H9 (cell line): ENCODE measurements at regions not wholly inside any gene's neighbourhood (a gene's known extent, or its start where the extent isn't known, plus 50 kb on each side); places are given as distances from the start of the nearest gene placed in this dataset.

Experiments used
- DNase-seq: peaks from one replicate; pipeline ENCODE4 v3.0.0-alpha.2; 2017
- H2AFZ ChIP-seq: one replicate; pipeline ENCODE4 v1.6.1; 2013; ENCODE audit warnings: mild to moderate bottlenecking, low read length, control low read depth, moderate library complexity
- H2AK5ac ChIP-seq: 2 replicates; pipeline ENCODE4 v1.6.1; 2013; ENCODE audit warnings: low read length, control low read depth, mixed read lengths; ENCODE audit not compliant: insufficient read length
- H2BK120ac ChIP-seq: one replicate; pipeline ENCODE4 v1.6.1; 2013; ENCODE audit warnings: low read depth, mild to moderate bottlenecking, low read length, control low read depth, inconsistent platforms; ENCODE audit not compliant: poor library complexity, severe bottlenecking
- H2BK12ac ChIP-seq: 2 replicates; pipeline ENCODE4 v1.6.1; 2013; ENCODE audit warnings: low read length, control low read depth, mixed read lengths, low read depth; ENCODE audit not compliant: insufficient read length
- H2BK15ac ChIP-seq: 2 replicates; pipeline ENCODE4 v1.6.1; 2013; ENCODE audit warnings: low read depth, low read length, control low read depth
- H2BK20ac ChIP-seq: one replicate; pipeline ENCODE4 v1.6.1; 2013; ENCODE audit warnings: low read depth, mild to moderate bottlenecking, low read length, control low read depth, inconsistent platforms; ENCODE audit not compliant: poor library complexity, severe bottlenecking
- H2BK5ac ChIP-seq: 2 replicates; pipeline ENCODE4 v1.6.1; 2013; ENCODE audit warnings: low read length, control low read depth, mixed read lengths; ENCODE audit not compliant: insufficient read length
- H3K14ac ChIP-seq: 2 replicates; pipeline ENCODE4 v1.6.1; 2013; ENCODE audit warnings: low read length, control low read depth; ENCODE audit not compliant: insufficient read depth
- H3K18ac ChIP-seq: 2 replicates; pipeline ENCODE4 v1.6.1; 2013; ENCODE audit warnings: low read depth, mild to moderate bottlenecking, mixed read lengths, low read length, control low read depth; ENCODE audit not compliant: insufficient read length
- H3K23ac ChIP-seq: 2 replicates; pipeline ENCODE4 v1.6.1; 2013; ENCODE audit warnings: low read length, control low read depth, mixed read lengths, low read depth; ENCODE audit not compliant: insufficient read length
- H3K23me2 ChIP-seq: 2 replicates; pipeline ENCODE4 v1.6.1; 2013; ENCODE audit warnings: low read depth, mild to moderate bottlenecking, mixed read lengths, low read length, control low read depth; ENCODE audit not compliant: insufficient read length, poor library complexity, severe bottlenecking
- H3K27ac ChIP-seq: 2 replicates; pipeline ENCODE4 v1.5.1; 2013; ENCODE audit warnings: low read length, control low read depth, mixed read lengths, low read depth; ENCODE audit not compliant: insufficient read length
- H3K27me3 ChIP-seq: 2 replicates; pipeline ENCODE4 v1.6.1; 2013; ENCODE audit warnings: low read length, control low read depth, inconsistent platforms; ENCODE audit not compliant: insufficient read depth
- H3K4ac ChIP-seq: 2 replicates; pipeline ENCODE4 v1.6.1; 2013; ENCODE audit warnings: low read depth, mild to moderate bottlenecking, control low read depth, inconsistent platforms, low read length, moderate library complexity
- H3K4me1 ChIP-seq: 2 replicates; pipeline ENCODE4 v1.6.1; 2013; ENCODE audit warnings: low read length, control low read depth, inconsistent platforms; ENCODE audit not compliant: insufficient read depth
- H3K4me2 ChIP-seq: 2 replicates; pipeline ENCODE4 v1.6.1; 2013; ENCODE audit warnings: low read length, control low read depth, mixed read lengths; ENCODE audit not compliant: insufficient read length, insufficient read depth
- H3K56ac ChIP-seq: 2 replicates; pipeline ENCODE4 v1.6.1; 2013; ENCODE audit warnings: low read depth, mild to moderate bottlenecking, mixed read lengths, low read length, control low read depth; ENCODE audit not compliant: insufficient read length
- H3K79me1 ChIP-seq: 2 replicates; pipeline ENCODE4 v1.6.1; 2013; ENCODE audit warnings: low read depth, mild to moderate bottlenecking, moderate library complexity, low read length, control low read depth, inconsistent platforms; ENCODE audit not compliant: insufficient read depth, poor library complexity, severe bottlenecking
- H3K79me2 ChIP-seq: 2 replicates; pipeline ENCODE4 v1.6.1; 2013; ENCODE audit warnings: low read length, control low read depth, inconsistent platforms; ENCODE audit not compliant: insufficient read depth
- H3K9ac ChIP-seq: 2 replicates; pipeline ENCODE4 v1.6.1; 2013; ENCODE audit warnings: low read length, control low read depth, mixed read lengths; ENCODE audit not compliant: insufficient read length; ENCODE audit errors: extremely low read depth
- H3K9me3 ChIP-seq: one replicate; pipeline ENCODE4 v1.6.1; 2013; ENCODE audit warnings: low read depth, low read length, inconsistent platforms; ENCODE audit not compliant: control insufficient read depth
- H3T11ph ChIP-seq: one replicate; pipeline ENCODE4 v1.6.1; 2013; ENCODE audit warnings: mild to moderate bottlenecking, low read length, control low read depth, inconsistent platforms
- H4K20me1 ChIP-seq: one replicate; pipeline ENCODE4 v1.6.1; 2013; ENCODE audit not compliant: control insufficient read depth, insufficient read length, insufficient read depth
- H4K5ac ChIP-seq: 2 replicates; pipeline ENCODE4 v1.6.1; 2013; ENCODE audit warnings: low read depth, mild to moderate bottlenecking, mixed read lengths, low read length, control low read depth; ENCODE audit not compliant: insufficient read length
- H4K8ac ChIP-seq: replicated peaks from 2 replicates; pipeline ENCODE4 v1.6.1; 2013; ENCODE audit warnings: low read length, control low read depth, mixed read lengths, low read depth; ENCODE audit not compliant: insufficient read length
- H4K91ac ChIP-seq: 2 replicates; pipeline ENCODE4 v1.6.1; 2013; ENCODE audit warnings: low read depth, mild to moderate bottlenecking, moderate library complexity, mixed read lengths, low read length, control low read depth; ENCODE audit not compliant: insufficient read length
- H3K27ac Mint-ChIP-seq, 3 experiments: 2 replicates in 2 of 3; 3 replicates in 1 of 3; pipeline ENCODE4 v1.8.0; 2020 to 2021; ENCODE audit warnings: mixed read lengths in 3 of 3, mild to moderate bottlenecking in 1 of 3, moderate library complexity in 1 of 3
- H3K27me3 Mint-ChIP-seq: 2 replicates; pipeline ENCODE4 v1.8.0; 2021; ENCODE audit warnings: low read depth, mild to moderate bottlenecking, moderate library complexity, mixed read lengths
- H3K36me3 Mint-ChIP-seq, 3 experiments: 2 replicates in 2 of 3; 3 replicates in 1 of 3; pipeline ENCODE4 v1.8.0; 2020 to 2021; ENCODE audit warnings: low read depth in 3 of 3, mixed read lengths in 3 of 3; ENCODE audit not compliant: insufficient read depth in 1 of 3
- H3K4me1 Mint-ChIP-seq, 2 experiments: 2 replicates each; pipeline ENCODE4 v1.8.0; 2020; ENCODE audit warnings: mixed read lengths in 2 of 2
- H3K4me3 Mint-ChIP-seq, 2 experiments: 2 replicates in 1 of 2; 3 replicates in 1 of 2; pipeline ENCODE4 v1.8.0; 2020 to 2021; ENCODE audit warnings: mild to moderate bottlenecking in 2 of 2, mixed read lengths in 2 of 2, moderate library complexity in 1 of 2
- H3K9me3 Mint-ChIP-seq, 2 experiments: 2 replicates in 1 of 2; 3 replicates in 1 of 2; pipeline ENCODE4 v1.8.0; 2020; ENCODE audit warnings: mild to moderate bottlenecking in 2 of 2, mixed read lengths in 2 of 2, moderate library complexity in 1 of 2
- WGBS: extraction: QIAGEN DNeasy Blood & Tissue Kit; methylation state at CpG from one replicate; pipeline ENCODE4 v1.1.7; 2013; ENCODE audit warnings: missing lambda C conversion rate, low lambda C conversion rate, mixed read lengths; ENCODE audit not compliant: insufficient read length; ENCODE audit errors: extremely low coverage; 5-methylcytosine and 5-hydroxymethylcytosine counted together
- TF ChIP-seq, protein P1 (sequence below): fragments of 200-600 bp; sonication (generic); conservative IDR thresholded peaks from 3 replicates; pipeline ENCODE4 v1.8.0; 2021; ENCODE audit warnings: antibody characterized with exemption, mild to moderate bottlenecking

DNA sequence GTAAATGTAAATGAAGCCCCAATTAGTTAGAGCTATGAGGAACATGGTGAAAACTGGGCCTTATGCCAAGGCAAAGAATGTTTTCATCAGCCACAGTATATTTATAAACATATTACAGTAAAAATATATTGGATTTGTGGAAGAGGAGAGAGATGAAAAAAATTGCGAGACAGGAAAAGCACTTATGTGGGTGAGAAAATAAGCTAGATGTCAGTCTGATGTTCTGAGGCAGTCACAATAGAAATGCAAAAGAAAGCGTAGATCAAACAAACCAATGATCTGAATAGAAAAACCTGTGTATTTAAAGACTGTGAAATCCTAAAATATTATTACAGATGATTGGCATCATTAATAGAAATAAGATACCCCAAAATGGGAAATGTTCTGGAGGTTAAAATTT, 1332.5 kb downstream of the SLITRK5 start:
- Histone ChIP-seq H4K8ac (no peak overlapping the region), H3K9ac (no peak overlapping the region), H3K27me3 (no peaks in the 10 kb centered on the region), H2BK12ac (no peak overlapping the region), H2BK20ac (no peak overlapping the region), H3K4me2 (no peak overlapping the region), H2BK15ac (no peak overlapping the region), H3K9me3 (no peaks in the 10 kb centered on the region), H4K20me1 (no peaks in the 10 kb centered on the region), H3K14ac (no peak overlapping the region), H3K56ac (no peak overlapping the region), H4K91ac (no peak overlapping the region), H3K79me2 (no peaks in the 10 kb centered on the region), H3K18ac (no peak overlapping the region), H3T11ph (no peak overlapping the region), H3K23ac (no peak overlapping the region), H3K23me2 (no peaks in the 10 kb centered on the region), H2AFZ (no peak overlapping the region), H4K5ac (no peak overlapping the region), H3K4ac (no peak overlapping the region), H2BK5ac (no peak overlapping the region), H2AK5ac (no peak overlapping the region), H3K27ac (no peak overlapping the region), H3K79me1 (no peaks in the 10 kb centered on the region), H3K4me1 (no peaks in the 10 kb centered on the region), H2BK120ac (no peak overlapping the region)
- TF ChIP-seq, protein P1, sequence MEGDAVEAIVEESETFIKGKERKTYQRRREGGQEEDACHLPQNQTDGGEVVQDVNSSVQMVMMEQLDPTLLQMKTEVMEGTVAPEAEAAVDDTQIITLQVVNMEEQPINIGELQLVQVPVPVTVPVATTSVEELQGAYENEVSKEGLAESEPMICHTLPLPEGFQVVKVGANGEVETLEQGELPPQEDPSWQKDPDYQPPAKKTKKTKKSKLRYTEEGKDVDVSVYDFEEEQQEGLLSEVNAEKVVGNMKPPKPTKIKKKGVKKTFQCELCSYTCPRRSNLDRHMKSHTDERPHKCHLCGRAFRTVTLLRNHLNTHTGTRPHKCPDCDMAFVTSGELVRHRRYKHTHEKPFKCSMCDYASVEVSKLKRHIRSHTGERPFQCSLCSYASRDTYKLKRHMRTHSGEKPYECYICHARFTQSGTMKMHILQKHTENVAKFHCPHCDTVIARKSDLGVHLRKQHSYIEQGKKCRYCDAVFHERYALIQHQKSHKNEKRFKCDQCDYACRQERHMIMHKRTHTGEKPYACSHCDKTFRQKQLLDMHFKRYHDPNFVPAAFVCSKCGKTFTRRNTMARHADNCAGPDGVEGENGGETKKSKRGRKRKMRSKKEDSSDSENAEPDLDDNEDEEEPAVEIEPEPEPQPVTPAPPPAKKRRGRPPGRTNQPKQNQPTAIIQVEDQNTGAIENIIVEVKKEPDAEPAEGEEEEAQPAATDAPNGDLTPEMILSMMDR, result no peak
- H3K4me3 Mint-ChIP-seq, result no peak overlapping the region
- no peaks in the 10 kb centered on the region for H3K27me3 Mint-ChIP-seq
- no peaks in the 10 kb centered on the region for H3K4me1 Mint-ChIP-seq
- no peak overlapping the region for H3K27ac Mint-ChIP-seq
- WGBS, result 100% methylated on average over 1 of the region's 2 CpGs
- no peaks in the 10 kb centered on the region for H3K36me3 Mint-ChIP-seq
- DNase-seq, result no peak
- H3K9me3 Mint-ChIP-seq, result no peaks in the 10 kb centered on the region
